NB4 (cell line): ENCODE measurements at regions not wholly inside any gene's neighbourhood (a gene's known extent, or its start where the extent isn't known, plus 50 kb on each side); places are given as distances from the start of the nearest gene placed in this dataset.
"Not testable (repeated sequence)": the region's sequence is repeated elsewhere in the genome, so short reads cannot be mapped to it uniquely, and the experiment has no call there.

Experiments used
- DNase-seq: peaks from one replicate; pipeline ENCODE4 v3.0.0; 2010; ENCODE audit warnings: low read depth
- H3K4me3 ChIP-seq: one replicate; pipeline ENCODE4 v1.5.1; 2011; ENCODE audit warnings: mild to moderate bottlenecking, low read depth, low read length, moderate library complexity
- MYC ChIP-seq: IDR thresholded peaks from 2 replicates; pipeline ENCODE4 v1.6.1; 2011; ENCODE audit warnings: low read depth, low read length
- POLR2A ChIP-seq: IDR thresholded peaks from 2 replicates; pipeline ENCODE4 v1.6.1; 2011; ENCODE audit warnings: mild to moderate bottlenecking; ENCODE audit not compliant: insufficient read length; ENCODE audit errors: extremely low read depth
- TF ChIP-seq, protein P1 (sequence below): IDR thresholded peaks from 2 replicates; pipeline ENCODE4 v1.6.1; 2011; ENCODE audit warnings: low read depth, low read length
- TF ChIP-seq, protein P2 (sequence below): IDR thresholded peaks from one replicate; pipeline ENCODE4 v1.5.1; 2012; ENCODE audit warnings: low read depth, low read length

DNA sequence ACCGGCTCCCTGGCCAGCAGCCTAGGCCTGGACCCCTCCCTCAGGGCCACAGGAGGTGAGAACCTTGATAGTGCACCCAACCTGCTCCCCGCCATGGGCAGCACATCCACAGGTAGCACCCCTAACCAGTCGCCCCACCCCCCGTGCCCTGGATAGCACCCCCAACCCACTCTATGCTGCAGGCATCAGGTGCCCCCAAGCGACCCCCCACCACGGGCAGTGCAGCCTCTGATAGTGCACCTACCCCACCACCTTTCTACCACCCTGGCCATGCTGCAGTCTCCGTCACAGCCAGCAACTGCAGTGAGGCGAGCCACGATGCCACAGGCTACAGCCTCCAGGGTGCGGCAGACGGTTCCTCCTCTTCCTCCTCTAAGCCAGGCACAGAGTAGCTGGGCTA is 55.6 kb downstream of the SOWAHC start:
- no peak for DNase-seq
- TF ChIP-seq, protein P1, sequence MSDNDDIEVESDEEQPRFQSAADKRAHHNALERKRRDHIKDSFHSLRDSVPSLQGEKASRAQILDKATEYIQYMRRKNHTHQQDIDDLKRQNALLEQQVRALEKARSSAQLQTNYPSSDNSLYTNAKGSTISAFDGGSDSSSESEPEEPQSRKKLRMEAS = no peak
- TF ChIP-seq MYC (no peak), POLR2A (no peak)
- TF ChIP-seq, protein P2, sequence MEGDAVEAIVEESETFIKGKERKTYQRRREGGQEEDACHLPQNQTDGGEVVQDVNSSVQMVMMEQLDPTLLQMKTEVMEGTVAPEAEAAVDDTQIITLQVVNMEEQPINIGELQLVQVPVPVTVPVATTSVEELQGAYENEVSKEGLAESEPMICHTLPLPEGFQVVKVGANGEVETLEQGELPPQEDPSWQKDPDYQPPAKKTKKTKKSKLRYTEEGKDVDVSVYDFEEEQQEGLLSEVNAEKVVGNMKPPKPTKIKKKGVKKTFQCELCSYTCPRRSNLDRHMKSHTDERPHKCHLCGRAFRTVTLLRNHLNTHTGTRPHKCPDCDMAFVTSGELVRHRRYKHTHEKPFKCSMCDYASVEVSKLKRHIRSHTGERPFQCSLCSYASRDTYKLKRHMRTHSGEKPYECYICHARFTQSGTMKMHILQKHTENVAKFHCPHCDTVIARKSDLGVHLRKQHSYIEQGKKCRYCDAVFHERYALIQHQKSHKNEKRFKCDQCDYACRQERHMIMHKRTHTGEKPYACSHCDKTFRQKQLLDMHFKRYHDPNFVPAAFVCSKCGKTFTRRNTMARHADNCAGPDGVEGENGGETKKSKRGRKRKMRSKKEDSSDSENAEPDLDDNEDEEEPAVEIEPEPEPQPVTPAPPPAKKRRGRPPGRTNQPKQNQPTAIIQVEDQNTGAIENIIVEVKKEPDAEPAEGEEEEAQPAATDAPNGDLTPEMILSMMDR = no peak
- no peak overlapping the region for H3K4me3 ChIP-seq

DNA sequence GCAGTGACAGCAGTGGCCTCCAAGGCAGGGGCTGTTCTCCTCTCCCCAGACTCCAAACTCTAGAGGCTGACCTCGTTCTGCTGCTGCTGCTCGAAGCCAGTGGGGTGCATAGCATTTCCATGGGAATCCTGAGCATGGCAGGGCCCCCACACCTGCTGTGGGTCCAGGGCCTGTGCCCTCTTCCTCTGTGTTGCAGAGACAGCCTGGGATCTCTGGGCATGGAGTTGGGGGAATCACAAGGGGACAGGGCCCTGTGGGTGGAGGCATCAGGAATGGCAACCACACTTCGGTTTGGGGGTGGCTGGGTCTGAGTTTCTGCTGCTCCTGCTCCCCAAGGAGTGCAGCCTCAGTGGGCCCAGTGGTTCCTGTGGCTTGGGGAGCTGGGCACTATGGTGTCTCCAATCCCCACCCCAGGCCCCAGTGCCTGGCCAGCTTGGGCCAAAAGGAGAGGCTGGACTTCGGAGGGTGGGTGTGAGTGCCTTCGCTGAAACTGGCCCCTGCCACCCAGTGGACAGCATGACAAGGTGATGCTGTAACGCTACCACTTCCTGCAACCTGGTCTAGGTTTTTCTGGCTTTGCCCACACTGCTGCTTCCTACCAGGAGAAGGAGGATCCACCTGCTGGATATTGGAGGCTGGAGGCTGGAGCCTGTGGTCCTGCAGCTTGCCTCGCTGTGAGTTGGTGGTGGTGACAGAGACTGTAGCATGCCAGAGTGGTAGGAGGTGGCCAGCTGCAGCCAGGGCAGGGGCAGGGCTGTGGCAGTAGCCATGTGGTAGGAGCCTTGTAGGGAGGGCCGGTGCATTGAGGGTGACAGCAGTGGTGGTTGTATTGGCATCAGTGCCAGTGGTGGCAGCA is 56.6 kb downstream of the SOWAHC start:
- DNase-seq = no peak
- TF ChIP-seq, protein P1 = no peak
- TF ChIP-seq, protein P2 = no peak
- no peak for TF ChIP-seq MYC
- no peak for TF ChIP-seq POLR2A
- no peak overlapping the region for H3K4me3 ChIP-seq

DNA sequence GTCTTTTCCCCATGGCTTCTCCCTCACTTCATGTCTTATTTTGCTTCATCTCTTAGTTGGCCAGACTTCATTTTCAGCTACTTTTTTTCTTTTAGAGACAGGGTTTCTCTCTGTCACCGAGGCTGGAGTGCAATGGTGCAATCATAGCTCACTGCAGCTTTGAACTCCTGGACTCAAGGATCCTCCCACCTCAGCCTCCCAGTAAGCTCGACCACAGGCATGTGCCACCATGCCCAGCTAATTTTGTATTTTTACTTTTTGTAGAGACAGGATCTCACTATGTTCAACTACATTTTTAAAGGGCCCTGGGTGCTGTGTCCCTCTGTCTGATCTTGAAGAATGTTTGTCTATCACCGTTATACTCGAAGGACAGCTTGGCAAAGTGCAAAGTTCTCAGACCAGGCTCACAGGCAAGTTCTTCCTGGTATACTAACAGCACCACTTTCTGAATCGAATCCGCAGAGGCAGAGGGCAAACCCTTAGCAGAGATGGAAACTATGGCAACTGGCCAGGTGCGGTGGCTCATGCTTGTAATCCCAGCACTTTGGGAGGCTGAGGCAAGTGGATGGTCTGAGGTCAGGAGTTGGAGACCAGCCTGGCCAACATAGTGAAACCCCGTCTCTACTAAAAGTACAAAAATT is 60.9 kb downstream of the SOWAHC start:
- DNase-seq = no peak
- no peak overlapping the region for H3K4me3 ChIP-seq
- TF ChIP-seq, protein P2 = no peak
- TF ChIP-seq POLR2A (no peak), MYC (no peak)
- TF ChIP-seq, protein P1 = no peak

DNA sequence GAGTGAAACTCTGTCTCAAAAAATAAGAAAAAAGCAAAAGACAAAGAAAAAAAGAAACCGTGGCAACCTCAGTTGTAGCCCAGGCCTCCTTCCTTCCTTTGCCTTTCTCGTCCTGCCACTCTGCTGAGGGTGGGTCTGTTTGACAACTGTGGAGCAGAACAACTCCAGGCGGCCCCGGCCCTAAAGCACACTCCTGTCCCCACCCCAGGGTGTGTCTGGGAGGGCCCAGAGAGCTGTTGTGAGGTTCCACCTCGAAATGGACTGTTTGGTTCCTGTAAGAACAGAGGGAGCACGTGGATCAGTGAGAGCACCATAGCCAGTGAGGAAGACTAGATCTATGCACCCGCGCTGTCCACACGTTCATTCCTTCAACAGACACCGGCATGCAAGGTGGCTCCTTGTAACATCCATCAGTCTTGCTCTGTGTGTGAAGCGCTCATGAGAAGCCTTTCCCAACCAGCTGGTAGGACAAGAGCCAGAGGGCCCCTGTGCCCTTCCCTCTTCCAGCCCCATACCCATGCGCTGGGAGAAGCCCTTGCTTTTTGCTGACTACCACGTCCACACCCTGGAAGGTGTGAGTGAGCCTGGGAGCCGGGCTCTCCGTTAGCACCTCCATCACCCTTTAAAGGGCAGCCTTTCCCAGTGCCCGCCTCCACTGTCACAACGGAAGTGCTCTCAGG is 61.6 kb downstream of the SOWAHC start:
- DNase-seq = no peak
- H3K4me3 ChIP-seq = no peak overlapping the region
- TF ChIP-seq POLR2A (no peak), MYC (no peak)
- TF ChIP-seq, protein P2 = no peak
- TF ChIP-seq, protein P1 = no peak

DNA sequence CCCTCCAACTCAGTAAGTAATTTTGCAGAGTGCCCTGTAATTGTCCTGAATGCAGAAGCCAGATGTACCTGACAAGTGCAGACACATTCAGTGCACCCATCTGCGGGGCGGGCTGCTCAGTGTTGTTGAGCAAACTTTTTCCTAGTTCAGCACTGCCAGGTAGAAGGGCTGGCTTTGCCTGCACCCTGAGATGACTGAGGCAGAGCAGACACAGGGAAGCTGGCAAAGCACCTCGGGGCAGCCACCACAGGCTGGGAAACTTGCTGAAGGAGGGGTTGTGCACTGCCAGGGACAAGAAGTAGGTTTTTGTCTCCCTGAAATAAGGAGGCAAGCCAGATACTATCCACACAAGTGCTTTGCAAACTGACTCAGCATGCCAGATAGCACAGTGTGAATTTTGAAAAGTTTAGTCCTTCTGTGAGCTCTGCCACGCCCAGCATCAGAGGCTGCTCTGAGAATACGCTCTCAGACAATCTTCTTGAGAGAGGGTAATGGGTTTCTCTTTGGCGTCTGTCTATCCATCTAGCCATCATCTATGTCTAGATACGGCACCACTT is 62.3 kb downstream of the SOWAHC start:
- H3K4me3 ChIP-seq = no peak overlapping the region
- DNase-seq = no peak

DNA sequence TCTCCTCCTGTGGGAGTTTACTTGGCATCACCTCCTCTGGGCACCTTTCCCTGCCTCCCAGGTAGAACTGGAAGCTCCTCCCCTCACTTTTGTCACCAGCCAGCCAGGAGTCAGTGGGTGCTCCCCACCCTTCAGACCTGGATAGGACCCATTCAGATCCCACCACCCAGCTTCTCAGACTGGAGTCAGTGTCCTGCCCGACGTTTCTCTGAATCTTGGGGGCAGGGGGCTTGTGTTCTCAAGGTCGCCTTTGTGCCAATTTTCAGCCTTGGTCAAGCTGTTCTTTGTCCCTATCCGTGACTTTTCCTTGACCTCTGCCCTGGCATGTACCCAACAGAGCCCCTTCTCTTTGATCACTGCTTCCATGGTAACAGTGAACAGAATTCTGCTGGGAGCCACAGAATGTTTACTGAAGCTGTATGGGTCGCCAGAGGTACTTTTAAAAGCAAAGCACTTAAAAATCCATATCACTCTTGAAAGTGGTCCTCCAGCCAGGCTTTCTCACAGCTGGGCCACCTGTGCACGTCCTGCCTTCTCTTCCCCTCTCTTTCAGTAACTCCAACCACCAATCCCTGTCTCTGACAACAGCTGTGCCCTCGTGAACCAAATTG is 63.1 kb downstream of the SOWAHC start:
- DNase-seq, H3K4me3 ChIP-seq: not testable (repeated sequence)

More for the DNA sequence above, 62.3 kb downstream of the SOWAHC start:
- TF ChIP-seq, protein P2 = no peak
- TF ChIP-seq MYC = no peak
- TF ChIP-seq POLR2A = no peak
- TF ChIP-seq, protein P1 = no peak
